MM.1S (cell line): ENCODE measurements at regions not wholly inside any gene's neighbourhood (a gene's known extent, or its start where the extent isn't known, plus 50 kb on each side); places are given as distances from the start of the nearest gene placed in this dataset.

Source experiments
- DNase-seq: peaks from one replicate; pipeline ENCODE4 v3.0.0-alpha.2; 2015
- H2AFZ ChIP-seq: fragments of 300-600 bp; sonication (generic); 2 replicates; pipeline ENCODE4 v1.6.0; 2016; ENCODE audit warnings: antibody characterized with exemption, low read length
- H3F3A ChIP-seq: fragments of 300-600 bp; sonication (generic); 2 replicates; pipeline ENCODE4 v1.6.1; 2016; ENCODE audit warnings: mild to moderate bottlenecking, antibody characterized with exemption, low read length, moderate library complexity, mixed read lengths; ENCODE audit not compliant: insufficient read depth
- H3K27ac ChIP-seq: fragments of 300-600 bp; sonication (generic); 2 replicates; pipeline ENCODE4 v1.5.1; 2016; ENCODE audit warnings: mild to moderate bottlenecking, low read length
- H3K27me3 ChIP-seq: fragments of 300-600 bp; sonication (generic); replicated peaks from 2 replicates; pipeline ENCODE4 v1.6.0; 2016; ENCODE audit warnings: low read length; ENCODE audit not compliant: insufficient read depth
- H3K36me3 ChIP-seq: fragments of 300-600 bp; sonication (generic); replicated peaks from 2 replicates; pipeline ENCODE4 v1.6.1; 2016; ENCODE audit warnings: mild to moderate bottlenecking, low read length, mixed read lengths; ENCODE audit not compliant: insufficient read depth
- H3K4me1 ChIP-seq: fragments of 300-600 bp; sonication (generic); 2 replicates; pipeline ENCODE4 v1.6.1; 2016; ENCODE audit warnings: low read length, mixed read lengths
- H3K4me2 ChIP-seq: fragments of 300-600 bp; sonication (generic); 2 replicates; pipeline ENCODE4 v1.6.0; 2016; ENCODE audit warnings: low read depth, low read length
- H3K4me3 ChIP-seq: fragments of 300-600 bp; sonication (generic); 2 replicates; pipeline ENCODE4 v1.5.1; 2016; ENCODE audit warnings: low read length, mixed read lengths
- H3K79me2 ChIP-seq: fragments of 300-600 bp; sonication (generic); 2 replicates; pipeline ENCODE4 v1.6.1; 2016; ENCODE audit warnings: mixed run types, low read length, mixed read lengths
- H3K9ac ChIP-seq: fragments of 300-600 bp; sonication (generic); 2 replicates; pipeline ENCODE4 v1.6.1; 2016; ENCODE audit warnings: low read length, mixed read lengths
- H3K9me2 ChIP-seq: fragments of 300-600 bp; sonication (generic); replicated peaks from 2 replicates; pipeline ENCODE4 v1.6.1; 2016; ENCODE audit warnings: mild to moderate bottlenecking, low read length, mixed read lengths; ENCODE audit not compliant: insufficient read depth
- H3K9me3 ChIP-seq: fragments of 300-600 bp; sonication (generic); replicated peaks from 2 replicates; pipeline ENCODE4 v1.6.1; 2016; ENCODE audit warnings: mild to moderate bottlenecking, low read length, mixed read lengths; ENCODE audit not compliant: insufficient read depth
- H4K20me1 ChIP-seq: fragments of 300-600 bp; sonication (generic); 2 replicates; pipeline ENCODE4 v1.6.1; 2016; ENCODE audit warnings: mild to moderate bottlenecking, low read length, moderate library complexity, mixed read lengths; ENCODE audit not compliant: insufficient read depth
- CTCF ChIP-seq: fragments of 300-600 bp; sonication (generic); IDR thresholded peaks from 2 replicates; pipeline ENCODE4 v1.5.1; 2016; ENCODE audit warnings: antibody characterized with exemption, low read length, mixed read lengths
- EZH2 ChIP-seq: fragments of 300-600 bp; sonication (generic); optimal IDR thresholded peaks from 2 replicates; pipeline ENCODE3; 2017; ENCODE audit warnings: low read depth, mild to moderate bottlenecking, antibody characterized with exemption, low read length, mixed read lengths
- EZH2phosphoT487 ChIP-seq: fragments of 300-600 bp; sonication (generic); IDR thresholded peaks from 2 replicates; pipeline ENCODE4 v1.6.1; 2018; ENCODE audit warnings: antibody characterized with exemption, low read length

- H3K4me1 ChIP-seq = no peaks in the 10 kb centered on the region
- no peaks in the 10 kb centered on the region for H3K9me2 ChIP-seq
- H4K20me1 ChIP-seq = no peaks in the 10 kb centered on the region
- no peaks in the 10 kb centered on the region for H3K9me3 ChIP-seq
- no peak for TF ChIP-seq CTCF
- no peak for TF ChIP-seq EZH2
- no peak for TF ChIP-seq EZH2phosphoT487
- H3K27me3 ChIP-seq = no peaks in the 10 kb centered on the region
- no peaks in the 10 kb centered on the region for H3F3A ChIP-seq
- H2AFZ ChIP-seq = no peak overlapping the region
- no peak overlapping the region for H3K9ac ChIP-seq
- H3K36me3 ChIP-seq = no peaks in the 10 kb centered on the region
- H3K79me2 ChIP-seq = no peaks in the 10 kb centered on the region
- no peak overlapping the region for H3K27ac ChIP-seq
- H3K4me3 ChIP-seq = no peak overlapping the region
- H3K4me2 ChIP-seq = no peak overlapping the region
- DNase-seq = no peak
Observed at GRCh38 chr4:27239641-27240040, 379.0 kb downstream of the STIM2 start.

- Histone ChIP-seq H3K79me2 (no peaks in the 10 kb centered on the region), H3K9me3 (no peaks in the 10 kb centered on the region), H3K4me3 (no peak overlapping the region), H3K9ac (no peak overlapping the region), H3K27ac (no peak overlapping the region), H3K4me1 (no peaks in the 10 kb centered on the region), H3F3A (no peaks in the 10 kb centered on the region), H2AFZ (no peak overlapping the region), H3K36me3 (no peaks in the 10 kb centered on the region), H4K20me1 (no peaks in the 10 kb centered on the region), H3K9me2 (no peaks in the 10 kb centered on the region), H3K27me3 (no peaks in the 10 kb centered on the region), H3K4me2 (no peak overlapping the region)
- TF ChIP-seq CTCF = no peak
- TF ChIP-seq EZH2phosphoT487 = no peak
- no peak for TF ChIP-seq EZH2
- DNase-seq = no peak
Observed at GRCh38 chr4:27242217-27242616, 381.6 kb downstream of the STIM2 start.

- Histone ChIP-seq H3K4me1 (no peaks in the 10 kb centered on the region), H4K20me1 (no peaks in the 10 kb centered on the region), H3K9me3 (no peaks in the 10 kb centered on the region), H2AFZ (no peak overlapping the region), H3K79me2 (no peaks in the 10 kb centered on the region), H3K36me3 (no peaks in the 10 kb centered on the region), H3K4me3 (no peak overlapping the region), H3K9ac (no peak overlapping the region), H3K4me2 (no peak overlapping the region), H3K9me2 (no peaks in the 10 kb centered on the region), H3K27me3 (no peaks in the 10 kb centered on the region), H3K27ac (no peak overlapping the region), H3F3A (no peaks in the 10 kb centered on the region)
- no peak for TF ChIP-seq CTCF
- no peak for TF ChIP-seq EZH2phosphoT487
- no peak for TF ChIP-seq EZH2
- no peak for DNase-seq
Observed at GRCh38 chr4:27245216-27245615, 384.6 kb downstream of the STIM2 start.
